Skin epidermis (tissue), 12 donors: ENCODE measurements at regions not wholly inside any gene's neighbourhood (a gene's known extent, or its start where the extent isn't known, plus 50 kb on each side); places are given as distances from the start of the nearest gene placed in this dataset.

Experiments used
- H3K27ac ChIP-seq, 21 experiments: fragments of 200-600 bp; sonication (generic) in 11 of 21; one replicate each; pipeline ENCODE4 v1.5.0; 2020; ENCODE audit warnings: mild to moderate bottlenecking in 3 of 21, inconsistent platforms in 2 of 21, moderate library complexity in 2 of 21
- H3K4me3 ChIP-seq, 7 experiments: fragments of 200-600 bp; sonication (generic) in 2 of 7; one replicate each; pipeline ENCODE4 v1.5.0; 2020; ENCODE audit warnings: inconsistent platforms in 2 of 7, mild to moderate bottlenecking in 2 of 7, moderate library complexity in 1 of 7

DNA sequence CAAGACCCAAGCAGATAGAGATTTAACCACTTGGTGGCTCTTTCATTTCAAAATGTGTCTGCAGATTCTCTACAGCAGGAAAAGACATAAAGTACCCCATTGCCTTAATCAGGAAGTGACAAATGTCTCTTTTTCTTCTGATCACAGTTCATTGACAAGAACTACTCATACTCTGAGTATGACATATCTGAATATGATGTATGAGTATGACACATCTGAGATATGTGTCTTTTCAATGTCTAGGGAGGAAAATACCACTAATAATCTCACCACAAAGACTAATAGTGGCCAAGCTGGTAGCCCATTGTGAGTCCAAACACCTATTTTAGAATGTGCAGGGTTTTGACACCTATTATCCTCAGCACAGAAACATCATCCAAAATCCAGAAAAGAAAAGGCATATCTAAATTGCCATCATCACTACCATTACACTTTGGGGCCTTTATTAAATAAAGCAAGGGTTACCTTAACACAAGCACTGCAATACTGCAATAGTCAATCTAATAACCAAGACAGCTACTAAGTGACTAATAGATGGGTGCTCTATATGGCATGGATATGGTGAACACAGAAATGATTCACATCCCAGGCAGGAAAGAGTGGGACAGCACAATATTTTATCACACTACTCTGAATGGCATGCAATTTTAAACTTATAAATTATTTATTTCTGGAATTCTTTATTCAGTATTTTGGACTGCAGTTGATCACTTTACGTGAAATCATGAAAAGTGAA lies 243.7 kb upstream of the FAR2 start:
- Histone ChIP-seq H3K4me3 (no peak overlapping the region), H3K27ac (no peak overlapping the region)

DNA sequence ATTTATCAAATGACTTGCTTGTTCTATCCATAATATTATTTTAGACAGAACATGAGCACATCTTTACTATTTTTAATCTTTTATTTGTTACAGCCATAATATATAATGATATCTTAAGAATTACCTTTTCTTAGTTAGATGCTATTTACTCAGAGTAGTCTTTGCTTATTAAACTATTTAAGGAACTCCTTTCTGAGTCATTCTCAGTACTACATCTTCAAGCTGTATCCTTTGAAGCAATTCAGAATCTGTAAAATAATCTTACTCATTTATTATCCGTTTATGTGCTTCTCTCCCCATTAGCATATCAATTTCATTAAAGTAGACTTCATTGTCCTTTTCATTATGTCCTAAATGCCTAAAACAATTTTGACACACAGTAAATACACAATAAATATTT lies 240.4 kb upstream of the FAR2 start:
- Histone ChIP-seq H3K4me3 (no peak overlapping the region), H3K27ac (no peak overlapping the region)

DNA sequence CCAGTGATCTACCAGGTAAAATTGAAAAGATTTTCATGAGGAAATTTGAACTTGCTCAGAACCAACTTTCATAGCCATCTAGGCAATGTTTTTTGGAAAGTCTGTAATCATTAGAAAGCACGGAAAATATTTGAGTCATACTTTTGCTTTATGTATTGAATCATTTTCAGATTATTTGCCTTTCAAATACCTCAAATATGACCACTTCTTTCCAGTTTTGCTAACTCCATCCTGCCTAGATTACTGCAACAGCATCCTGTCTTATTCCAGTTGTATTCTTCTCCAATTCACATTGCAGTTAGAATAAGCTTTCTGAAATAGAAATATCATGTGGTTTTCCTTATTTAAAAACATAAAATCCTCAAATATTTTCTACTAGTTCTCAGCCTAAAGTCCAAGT lies 239.8 kb upstream of the FAR2 start:
- no peak overlapping the region for H3K4me3 ChIP-seq
- H3K27ac ChIP-seq: no peak overlapping the region

DNA sequence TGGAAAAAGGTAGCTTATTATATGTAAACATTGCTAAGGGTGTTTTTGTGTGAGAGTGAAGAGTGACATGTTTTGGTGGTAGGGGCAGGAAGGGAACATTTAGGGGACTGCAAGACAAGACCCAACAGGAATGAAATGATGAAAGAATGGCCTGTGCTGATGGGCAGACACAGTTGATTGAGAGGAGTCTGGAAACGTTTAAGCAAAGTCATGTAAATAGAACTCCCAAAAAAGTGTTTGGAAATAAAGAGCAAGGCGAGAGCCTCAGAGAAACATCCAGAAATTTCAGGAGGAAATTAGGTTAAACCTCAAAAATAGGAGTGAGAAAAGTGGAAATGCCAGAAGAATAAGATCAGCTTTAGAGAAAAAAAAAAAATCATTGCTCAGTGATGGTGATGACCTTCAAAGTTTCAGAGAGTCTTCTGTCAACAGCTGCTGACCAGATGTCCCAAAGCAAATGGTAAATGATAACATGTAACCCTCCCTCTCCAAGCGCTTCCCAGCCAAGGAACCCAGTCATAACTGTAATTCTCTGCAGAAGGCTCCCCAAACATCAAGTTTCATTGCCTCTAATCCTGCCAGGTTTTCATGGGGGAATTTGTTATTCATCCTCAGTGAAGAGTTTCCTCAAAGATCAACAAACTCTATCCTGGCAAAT lies 223.2 kb upstream of the FAR2 start:
- H3K4me3 ChIP-seq: no peak overlapping the region
- peak overlapping the region in 2 of 21 experiments; percentile 47 to 70 for H3K27ac ChIP-seq

DNA sequence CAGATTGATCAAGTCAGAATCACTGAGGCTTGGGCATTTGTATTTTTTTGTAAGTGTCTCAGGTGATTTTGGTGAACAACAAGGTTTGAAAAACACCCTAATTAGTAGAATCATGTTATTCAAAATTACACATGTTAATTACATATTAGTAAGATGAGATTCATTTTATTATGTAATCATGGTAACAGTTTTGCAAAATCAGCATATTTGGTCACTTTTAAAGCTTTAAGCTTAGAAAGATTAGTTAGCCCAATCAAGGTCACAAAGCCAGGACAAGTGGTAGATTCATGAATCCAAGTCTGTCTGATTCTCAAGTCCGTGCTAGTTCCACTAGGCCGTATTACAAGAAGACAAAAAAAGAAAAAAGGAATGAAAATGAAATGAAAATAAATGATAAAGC lies 218.4 kb upstream of the FAR2 start:
- no peak overlapping the region for H3K27ac ChIP-seq
- no peak overlapping the region for H3K4me3 ChIP-seq

DNA sequence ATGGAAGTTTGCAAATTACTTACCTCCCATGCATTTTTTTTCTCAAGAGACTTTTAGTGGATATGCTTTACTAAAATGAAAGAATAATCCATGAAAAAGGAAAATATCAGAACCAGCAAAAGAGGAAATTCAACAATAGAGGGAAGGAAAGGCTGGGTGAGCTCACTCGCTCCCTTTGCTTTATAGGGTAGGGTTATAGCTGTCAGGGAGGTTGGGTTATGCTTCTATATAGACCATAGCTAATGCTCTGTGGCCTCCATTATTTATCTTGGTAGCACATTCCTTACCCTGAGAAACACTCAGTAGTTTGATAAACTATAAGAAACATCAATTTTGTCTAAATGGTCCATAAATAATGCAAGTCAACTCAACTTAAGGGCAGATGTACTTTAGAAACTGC lies 215.9 kb upstream of the FAR2 start:
- Histone ChIP-seq H3K27ac (no peak overlapping the region), H3K4me3 (no peak overlapping the region)

DNA sequence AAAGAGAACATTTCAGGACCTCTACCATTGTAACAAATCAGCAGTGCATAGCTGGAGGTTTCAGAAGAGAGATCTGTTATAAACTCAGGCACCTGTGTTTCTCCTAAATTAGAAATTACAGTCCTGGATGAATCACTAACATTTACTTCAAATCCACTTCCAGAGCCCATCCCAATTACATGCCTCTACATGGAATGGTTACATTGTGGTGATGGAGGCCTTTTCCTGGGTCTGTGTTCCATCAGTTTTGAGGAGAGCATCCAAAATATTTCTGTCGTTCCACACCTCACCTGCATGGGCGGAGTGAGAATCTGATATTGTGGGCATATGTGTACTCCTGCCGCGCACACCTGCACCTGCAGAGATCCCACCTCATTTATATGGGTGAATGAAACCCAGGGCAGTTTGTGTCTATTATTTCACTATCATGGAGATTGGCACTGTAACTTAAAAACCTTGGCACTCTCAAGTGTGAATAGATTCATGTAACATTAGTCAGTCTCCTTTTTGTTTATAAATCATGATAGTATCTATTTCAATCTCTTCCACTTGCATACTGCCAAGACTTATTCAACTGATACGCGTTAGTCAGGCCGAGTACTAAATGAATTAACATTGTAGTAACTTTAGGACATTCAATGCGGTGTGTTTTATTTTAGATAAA lies 215.1 kb upstream of the FAR2 start:
- H3K4me3 ChIP-seq: no peak overlapping the region

DNA sequence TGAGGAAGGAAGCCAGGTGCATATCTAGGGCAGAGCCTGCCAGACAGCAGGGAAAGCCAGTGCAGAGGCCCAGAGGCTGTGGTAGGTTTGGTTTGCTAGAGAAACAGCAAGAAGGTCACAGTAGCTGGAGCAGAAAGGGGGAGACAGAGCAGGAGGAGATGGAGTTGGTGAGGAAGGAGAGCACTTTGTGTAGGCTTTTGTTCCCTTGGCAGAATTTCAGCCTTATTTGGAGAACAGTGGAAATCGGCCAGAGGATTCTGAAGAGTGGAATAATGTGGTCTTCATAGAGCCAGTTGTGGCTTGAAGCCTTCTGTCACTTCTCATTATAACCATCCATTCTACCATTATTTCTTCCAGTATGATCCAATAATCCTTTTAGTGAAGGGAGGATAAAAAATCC lies 212.9 kb upstream of the FAR2 start:
- Histone ChIP-seq H3K27ac (no peak overlapping the region), H3K4me3 (no peak overlapping the region)

More for the DNA sequence above, 215.1 kb upstream of the FAR2 start:
- H3K27ac ChIP-seq: no peak overlapping the region

DNA sequence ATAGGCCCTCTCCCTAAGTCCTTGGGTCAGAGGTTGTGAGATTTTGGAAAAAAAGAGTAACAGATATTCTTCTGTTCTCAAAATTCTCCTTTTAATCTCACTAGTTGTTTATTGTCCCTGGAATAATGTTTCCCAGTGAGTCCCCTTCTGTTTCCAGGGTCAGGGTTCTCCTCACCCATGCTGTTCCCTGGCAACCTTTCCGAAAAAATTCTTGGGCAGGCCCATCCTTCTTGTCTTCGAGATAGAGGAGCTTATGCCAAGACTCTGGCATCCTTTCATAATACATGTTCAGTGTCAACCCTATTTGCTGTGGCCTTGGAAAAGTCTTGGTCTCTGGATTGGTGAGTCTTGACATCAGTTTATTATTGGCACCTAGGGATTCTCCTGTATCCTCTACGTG lies 212.4 kb upstream of the FAR2 start:
- H3K27ac ChIP-seq: no peak overlapping the region
- H3K4me3 ChIP-seq: no peak overlapping the region

DNA sequence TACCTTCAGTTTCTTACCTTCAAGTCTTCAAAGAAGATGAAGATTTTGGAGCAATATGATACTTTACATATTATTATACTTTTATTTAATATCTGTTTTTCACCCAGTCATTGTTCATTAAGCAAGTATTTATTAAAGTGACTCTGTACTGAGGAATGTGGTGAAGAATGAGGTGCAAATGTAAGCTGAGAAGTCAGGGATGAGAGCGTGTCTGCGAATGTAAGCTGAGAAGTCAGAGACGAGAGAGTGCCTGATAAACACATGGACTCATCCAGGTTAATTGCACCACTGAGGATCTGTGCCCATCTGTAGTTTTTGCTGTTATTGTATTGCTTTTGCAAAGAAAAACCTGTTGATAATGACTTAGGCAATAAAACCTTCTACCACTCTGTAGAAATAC lies 211.9 kb upstream of the FAR2 start:
- H3K27ac ChIP-seq: no peak overlapping the region
- H3K4me3 ChIP-seq: no peak overlapping the region

DNA sequence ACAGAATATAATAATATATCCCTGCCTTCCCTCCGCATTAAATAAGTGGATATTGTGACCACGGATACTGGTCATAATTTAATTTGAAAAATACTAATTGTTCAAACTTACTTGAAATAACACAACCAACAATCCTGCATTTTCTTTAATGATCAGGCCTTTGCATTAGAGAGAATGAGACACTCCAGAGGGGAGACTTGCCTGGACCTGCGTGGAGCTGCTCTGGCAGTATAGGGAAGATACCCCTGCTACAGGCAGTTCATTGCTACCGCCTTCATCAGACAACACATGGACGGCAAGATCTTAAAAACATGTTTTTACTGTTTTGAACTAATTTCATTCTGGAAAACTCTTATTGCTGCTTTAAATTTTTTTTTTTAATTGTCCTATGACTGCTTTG lies 211.0 kb upstream of the FAR2 start:
- H3K4me3 ChIP-seq: no peak overlapping the region

DNA sequence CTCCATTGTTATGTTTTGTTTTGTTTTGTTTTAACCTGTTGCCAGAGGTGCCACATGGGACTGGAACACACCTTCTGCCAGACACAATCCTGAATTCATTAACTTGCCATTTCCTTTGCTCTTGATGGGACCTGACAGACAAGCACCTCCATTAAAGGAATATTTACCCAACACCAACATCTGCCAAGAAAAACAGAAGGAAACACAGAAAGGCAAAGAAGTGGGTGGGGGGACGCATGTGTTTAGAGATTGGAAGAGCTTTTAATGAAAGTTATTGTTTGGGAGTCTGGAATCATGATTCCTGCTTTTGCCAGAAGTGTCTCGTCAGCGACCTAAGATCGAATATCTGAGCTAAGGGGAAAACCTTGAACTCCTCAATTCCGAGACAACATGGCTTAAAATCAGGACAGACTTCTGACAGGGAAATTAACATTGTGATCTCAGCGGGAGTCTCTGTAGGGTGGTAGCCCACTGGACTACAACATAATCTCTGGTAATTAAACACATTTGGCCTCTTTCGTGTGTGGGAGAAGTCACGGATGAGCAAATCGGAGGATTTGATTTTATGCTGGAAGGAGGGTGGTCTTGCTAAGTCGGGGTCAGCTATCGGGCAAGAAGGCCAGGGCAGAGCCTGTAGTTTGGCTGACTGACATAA lies 210.4 kb upstream of the FAR2 start:
- H3K27ac ChIP-seq: peak overlapping the region in 1 of 21 experiments; percentile 68

More for the DNA sequence above, 211.0 kb upstream of the FAR2 start:
- H3K27ac ChIP-seq: no peak overlapping the region

DNA sequence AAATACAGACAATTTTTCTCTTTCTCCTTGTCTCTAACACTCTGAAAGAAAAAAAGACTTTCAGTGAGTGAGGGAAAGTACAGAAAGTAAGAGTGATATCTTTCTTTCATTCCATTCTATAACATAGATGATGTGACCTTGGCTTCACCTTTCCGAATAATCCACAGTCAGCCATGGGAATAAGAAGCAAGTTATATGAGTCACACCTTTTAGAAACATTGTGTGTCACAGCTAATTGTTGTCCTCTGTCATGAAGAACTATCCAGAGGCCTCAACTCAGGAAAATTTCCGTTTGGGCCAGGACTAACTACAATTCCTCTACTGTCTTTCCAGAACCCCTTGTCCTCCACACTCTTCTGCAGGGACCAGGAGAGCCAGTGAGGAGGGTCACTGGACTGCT lies 209.7 kb upstream of the FAR2 start:
- H3K4me3 ChIP-seq: no peak overlapping the region
- H3K27ac ChIP-seq: peak overlapping the region in 1 of 21 experiments; percentile 68

More for the DNA sequence above, 210.4 kb upstream of the FAR2 start:
- H3K4me3 ChIP-seq: no peak overlapping the region

DNA sequence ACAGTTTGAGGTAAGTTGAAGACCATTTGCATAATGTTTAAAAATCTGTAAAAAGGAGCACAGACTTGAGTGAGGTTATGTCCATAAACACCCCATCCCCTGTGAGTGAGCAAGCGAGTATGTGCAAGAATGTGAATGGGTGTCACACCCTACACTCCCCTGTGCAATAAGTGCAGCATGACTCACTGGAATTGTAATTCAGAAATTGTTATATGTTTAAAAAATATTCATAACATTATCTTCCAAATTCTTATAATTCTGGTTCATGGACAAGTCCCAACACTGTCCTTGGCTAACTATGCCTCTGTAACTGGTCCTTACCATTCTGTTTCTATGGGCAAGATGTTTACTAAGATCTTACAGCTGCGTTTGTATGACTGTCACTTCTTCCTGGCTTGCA lies 207.8 kb upstream of the FAR2 start:
- Histone ChIP-seq H3K4me3 (no peak overlapping the region), H3K27ac (no peak overlapping the region)

DNA sequence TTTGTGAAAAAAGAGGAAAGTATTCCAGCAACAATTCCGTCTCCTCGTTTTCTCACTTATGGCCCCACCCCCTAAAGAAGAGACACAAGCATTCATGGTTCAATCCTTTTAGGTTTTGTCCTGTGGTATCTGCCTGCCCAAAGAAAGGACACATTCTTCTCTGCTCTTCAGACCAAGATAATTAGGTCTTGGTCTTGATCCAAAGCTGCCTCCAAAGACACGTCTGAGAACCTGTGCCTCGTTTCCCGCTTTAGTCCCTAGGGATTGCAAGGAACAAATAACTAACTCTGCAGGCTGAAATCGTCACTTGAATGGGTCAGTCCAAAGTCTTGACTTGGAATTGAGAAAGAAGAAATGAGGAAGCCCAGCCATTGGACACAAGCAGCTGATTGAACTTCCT lies 202.7 kb upstream of the FAR2 start:
- no peak overlapping the region for H3K27ac ChIP-seq
- H3K4me3 ChIP-seq: no peak overlapping the region

DNA sequence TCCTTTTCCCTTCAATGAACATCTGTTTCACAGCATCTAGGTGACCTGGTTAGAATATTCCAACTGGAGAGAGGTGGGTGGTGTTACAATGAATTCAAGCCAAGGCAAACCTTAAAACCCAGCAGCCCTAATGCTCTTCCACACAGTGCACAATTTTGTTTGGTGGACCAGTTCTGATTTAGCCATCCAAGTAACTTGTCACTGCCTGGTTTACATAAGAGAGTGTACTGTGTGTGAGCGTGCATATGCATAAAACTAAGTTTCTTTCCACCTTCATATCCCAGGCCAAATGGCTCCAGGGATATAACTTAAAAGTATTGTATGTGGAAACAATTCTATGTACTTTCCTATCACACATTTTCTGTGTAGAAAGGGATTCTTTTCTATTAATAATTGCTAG lies 200.4 kb upstream of the FAR2 start:
- Histone ChIP-seq H3K4me3 (no peak overlapping the region), H3K27ac (no peak overlapping the region)

DNA sequence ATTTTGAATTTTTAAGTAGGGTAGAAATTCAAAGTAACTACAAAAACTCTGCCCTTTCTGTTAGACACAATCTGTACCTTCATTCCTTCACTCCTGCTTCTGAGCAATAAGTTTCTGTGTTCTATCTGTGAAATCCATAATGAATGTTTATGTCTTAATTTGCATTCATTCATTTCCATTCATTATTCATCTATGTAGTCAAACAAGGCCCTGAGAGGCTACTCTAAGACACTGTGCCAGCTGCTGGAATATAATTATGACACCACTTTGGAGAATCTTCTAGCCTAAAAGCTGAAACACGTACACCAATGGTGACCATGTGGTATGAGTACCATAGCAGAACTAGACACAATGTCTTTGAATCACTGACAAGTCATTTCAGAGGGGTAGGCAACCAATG lies 199.9 kb upstream of the FAR2 start:
- H3K4me3 ChIP-seq: no peak overlapping the region

DNA sequence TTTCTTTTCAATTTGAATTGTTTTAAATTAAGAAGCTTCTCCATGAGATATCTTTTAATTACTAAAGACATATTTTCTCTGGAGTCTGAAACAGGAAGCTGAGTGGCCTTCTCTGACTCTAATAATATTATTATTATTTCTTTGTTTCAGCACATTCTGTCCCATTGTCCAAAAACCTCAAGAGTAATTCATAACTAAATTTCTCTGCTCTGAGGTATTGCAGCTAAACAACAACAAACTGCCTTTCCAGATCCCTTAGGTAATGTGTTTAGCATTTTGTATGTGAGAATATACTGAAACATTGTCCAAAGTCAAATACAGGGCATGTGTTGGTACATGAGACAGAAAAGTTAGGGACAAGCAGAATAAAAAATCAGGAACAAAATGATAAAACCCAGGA lies 199.0 kb upstream of the FAR2 start:
- no peak overlapping the region for H3K27ac ChIP-seq
- no peak overlapping the region for H3K4me3 ChIP-seq

More for the DNA sequence above, 199.9 kb upstream of the FAR2 start:
- H3K27ac ChIP-seq: no peak overlapping the region

DNA sequence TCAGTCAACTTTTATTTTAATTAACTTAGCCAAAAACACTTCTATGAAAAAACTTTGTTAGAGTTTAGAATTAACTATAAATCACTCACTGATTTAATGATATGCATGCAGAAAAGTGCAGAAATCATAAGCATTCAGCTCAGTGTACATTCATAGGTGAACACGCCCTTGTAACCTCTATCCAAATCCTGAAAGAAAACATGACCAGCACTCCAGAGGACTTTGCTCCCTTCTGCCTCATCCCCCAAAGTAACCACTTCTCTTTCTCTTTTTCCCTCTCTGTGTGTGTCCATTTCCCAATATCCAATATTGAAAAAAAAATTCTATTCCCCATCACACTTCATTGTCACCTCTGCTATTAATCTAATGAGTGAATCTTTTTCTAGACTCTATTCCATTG lies 197.1 kb upstream of the FAR2 start:
- H3K4me3 ChIP-seq: no peak overlapping the region
- H3K27ac ChIP-seq: no peak overlapping the region

DNA sequence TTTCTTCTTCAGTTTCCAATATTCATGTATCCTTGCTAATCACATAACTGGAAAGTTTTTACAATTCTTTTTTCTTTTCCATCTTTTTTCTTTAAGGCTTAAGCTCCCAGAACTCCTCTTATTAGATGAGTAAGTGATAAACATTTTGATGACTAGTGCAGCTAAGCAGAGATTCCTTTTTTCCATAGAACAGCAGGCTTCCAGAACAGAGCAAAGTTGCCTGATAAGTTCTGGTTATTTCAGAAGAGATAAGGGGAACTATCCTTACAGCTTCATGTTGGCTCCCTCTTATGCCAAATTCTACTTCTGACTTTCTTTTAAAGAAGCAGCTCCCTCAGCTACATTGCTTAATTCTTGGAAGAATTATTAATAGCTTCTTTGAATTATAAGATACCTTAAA lies 194.7 kb upstream of the FAR2 start:
- no peak overlapping the region for H3K27ac ChIP-seq
- no peak overlapping the region for H3K4me3 ChIP-seq

DNA sequence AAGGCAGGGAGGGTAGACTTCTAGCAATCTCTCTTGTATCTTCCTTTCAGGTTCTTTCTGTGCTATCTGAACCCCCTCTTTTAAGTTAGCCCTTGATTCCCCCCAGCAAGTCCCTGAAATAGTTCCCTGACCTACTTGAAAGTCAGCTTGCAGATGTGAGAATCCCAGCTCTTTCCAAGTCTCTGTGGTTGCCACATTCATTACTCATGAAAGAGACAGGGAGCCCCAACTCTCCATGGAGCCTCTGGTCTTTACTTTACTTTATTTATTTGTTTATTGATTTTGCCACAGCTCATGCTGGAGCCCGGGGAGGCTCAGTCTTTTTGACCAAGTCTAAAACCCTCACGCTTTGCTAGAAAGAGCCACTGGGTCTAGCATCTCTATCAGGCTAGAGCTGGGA lies 193.6 kb upstream of the FAR2 start:
- Histone ChIP-seq H3K4me3 (no peak overlapping the region), H3K27ac (peak overlapping the region in 1 of 21 experiments; percentile 22)
